ENCODE measurements at regions not wholly inside any gene's neighbourhood (a gene's known extent, or its start where the extent isn't known, plus 50 kb on each side); places are given as distances from the start of the nearest gene placed in this dataset.

- no peak overlapping the region for H3K27ac ChIP-seq
- no peak overlapping the region for H3K9ac ChIP-seq (ENCODE audit: insufficient read length)
- DNase-seq (ENCODE audit: low read depth, low spot score) = no peak
- no peaks in the 10 kb centered on the region for H3K36me3 ChIP-seq (ENCODE audit: insufficient read depth, low read length)
- TF ChIP-seq POLR2AphosphoS5 (IDR thresholded peaks at IDR 0.05; ENCODE audit: borderline replicate concordance, low read depth, low read length) = no peak
- no peak for TF ChIP-seq EZH2 (IDR thresholded peaks at IDR 0.05)
- no peak for TF ChIP-seq FOXP2 (optimal IDR thresholded peaks at IDR 0.05; ENCODE audit: control extremely low read depth, extremely low read length, insufficient read depth)
- H3K9me3 ChIP-seq (ENCODE audit: low read depth, low read length) = no peaks in the 10 kb centered on the region
- no peak overlapping the region for H3K4me3 ChIP-seq
Observed at GRCh38 chrX:20394451-20394850, 127.7 kb upstream of the RPS6KA3 start.

GRCh38 chrX:20393944-20394343 is 127.2 kb upstream of the RPS6KA3 start:
- TF ChIP-seq EZH2 (IDR thresholded peaks at IDR 0.05) (no peak), FOXP2 (optimal IDR thresholded peaks at IDR 0.05; ENCODE audit: control extremely low read depth, extremely low read length, insufficient read depth) (no peak), POLR2AphosphoS5 (IDR thresholded peaks at IDR 0.05; ENCODE audit: borderline replicate concordance, low read depth, low read length) (no peak)
- no peak overlapping the region for H3K27ac ChIP-seq

GRCh38 chrX:20388594-20388993 is 121.9 kb upstream of the RPS6KA3 start:
- no peak for DNase-seq (ENCODE audit: low read depth, low spot score)
- no peaks in the 10 kb centered on the region for H3K36me3 ChIP-seq (ENCODE audit: insufficient read depth, low read length)
- H3K4me3 ChIP-seq = no peak overlapping the region
- H3K27ac ChIP-seq = no peak overlapping the region
- no peaks in the 10 kb centered on the region for H3K9me3 ChIP-seq (ENCODE audit: low read depth, low read length)
- TF ChIP-seq EZH2 (IDR thresholded peaks at IDR 0.05) = no peak
- no peak for TF ChIP-seq POLR2AphosphoS5 (IDR thresholded peaks at IDR 0.05; ENCODE audit: borderline replicate concordance, low read depth, low read length)
- TF ChIP-seq FOXP2 (optimal IDR thresholded peaks at IDR 0.05; ENCODE audit: control extremely low read depth, extremely low read length, insufficient read depth) = no peak
- H3K9ac ChIP-seq (ENCODE audit: insufficient read length) = no peak overlapping the region

More at GRCh38 chrX:20393944-20394343, 127.2 kb upstream of the RPS6KA3 start:
- no peaks in the 10 kb centered on the region for H3K9me3 ChIP-seq (ENCODE audit: low read depth, low read length)
- no peak overlapping the region for H3K4me3 ChIP-seq
- no peak overlapping the region for H3K9ac ChIP-seq (ENCODE audit: insufficient read length)
- H3K36me3 ChIP-seq (ENCODE audit: insufficient read depth, low read length) = no peaks in the 10 kb centered on the region
- no peak for DNase-seq (ENCODE audit: low read depth, low spot score)

GRCh38 chrX:20383477-20383876 is 116.8 kb upstream of the RPS6KA3 start:
- no peak overlapping the region for H3K4me3 ChIP-seq
- no peak for DNase-seq (ENCODE audit: low read depth, low spot score)
- no peak overlapping the region for H3K27ac ChIP-seq
- H3K9me3 ChIP-seq (ENCODE audit: low read depth, low read length) = no peaks in the 10 kb centered on the region
- no peak overlapping the region for H3K9ac ChIP-seq (ENCODE audit: insufficient read length)
- TF ChIP-seq FOXP2 (optimal IDR thresholded peaks at IDR 0.05; ENCODE audit: control extremely low read depth, extremely low read length, insufficient read depth) (no peak), POLR2AphosphoS5 (IDR thresholded peaks at IDR 0.05; ENCODE audit: borderline replicate concordance, low read depth, low read length) (no peak), EZH2 (IDR thresholded peaks at IDR 0.05) (no peak)
- H3K36me3 ChIP-seq (ENCODE audit: insufficient read depth, low read length) = no peaks in the 10 kb centered on the region

- Histone ChIP-seq H3K9ac (ENCODE audit: insufficient read length) (no peak overlapping the region), H3K9me3 (ENCODE audit: low read depth, low read length) (no peaks in the 10 kb centered on the region), H3K27ac (no peak overlapping the region), H3K4me3 (no peak overlapping the region), H3K36me3 (ENCODE audit: insufficient read depth, low read length) (no peaks in the 10 kb centered on the region)
- no peak for TF ChIP-seq POLR2AphosphoS5 (IDR thresholded peaks at IDR 0.05; ENCODE audit: borderline replicate concordance, low read depth, low read length)
- no peak for TF ChIP-seq EZH2 (IDR thresholded peaks at IDR 0.05)
- no peak for TF ChIP-seq FOXP2 (optimal IDR thresholded peaks at IDR 0.05; ENCODE audit: control extremely low read depth, extremely low read length, insufficient read depth)
- no peak for DNase-seq (ENCODE audit: low read depth, low spot score)
Observed at GRCh38 chrX:20382518-20383297, 116.0 kb upstream of the RPS6KA3 start.

GRCh38 chrX:20382082-20382481 is 115.4 kb upstream of the RPS6KA3 start:
- TF ChIP-seq FOXP2 (optimal IDR thresholded peaks at IDR 0.05; ENCODE audit: control extremely low read depth, extremely low read length, insufficient read depth) (no peak), EZH2 (IDR thresholded peaks at IDR 0.05) (no peak), POLR2AphosphoS5 (IDR thresholded peaks at IDR 0.05; ENCODE audit: borderline replicate concordance, low read depth, low read length) (no peak)
- H3K27ac ChIP-seq = no peak overlapping the region

GRCh38 chrX:20378233-20378920 is 111.7 kb upstream of the RPS6KA3 start:
- no peaks in the 10 kb centered on the region for H3K36me3 ChIP-seq (ENCODE audit: insufficient read depth, low read length)
- no peaks in the 10 kb centered on the region for H3K9me3 ChIP-seq (ENCODE audit: low read depth, low read length)
- H3K27ac ChIP-seq = no peak overlapping the region
- TF ChIP-seq POLR2AphosphoS5 (IDR thresholded peaks at IDR 0.05; ENCODE audit: borderline replicate concordance, low read depth, low read length) (no peak), EZH2 (IDR thresholded peaks at IDR 0.05) (no peak), FOXP2 (optimal IDR thresholded peaks at IDR 0.05; ENCODE audit: control extremely low read depth, extremely low read length, insufficient read depth) (no peak)
- no peak overlapping the region for H3K9ac ChIP-seq (ENCODE audit: insufficient read length)
- no peak for DNase-seq (ENCODE audit: low read depth, low spot score)
- no peak overlapping the region for H3K4me3 ChIP-seq

More at GRCh38 chrX:20382082-20382481, 115.4 kb upstream of the RPS6KA3 start:
- Histone ChIP-seq H3K36me3 (ENCODE audit: insufficient read depth, low read length) (no peaks in the 10 kb centered on the region), H3K9me3 (ENCODE audit: low read depth, low read length) (no peaks in the 10 kb centered on the region), H3K4me3 (no peak overlapping the region), H3K9ac (ENCODE audit: insufficient read length) (no peak overlapping the region)
- no peak for DNase-seq (ENCODE audit: low read depth, low spot score)

GRCh38 chrX:20374900-20375438 is 108.3 kb upstream of the RPS6KA3 start:
- TF ChIP-seq EZH2 (IDR thresholded peaks at IDR 0.05) = no peak
- TF ChIP-seq FOXP2 (optimal IDR thresholded peaks at IDR 0.05; ENCODE audit: control extremely low read depth, extremely low read length, insufficient read depth) = no peak
- TF ChIP-seq POLR2AphosphoS5 (IDR thresholded peaks at IDR 0.05; ENCODE audit: borderline replicate concordance, low read depth, low read length) = no peak
- Histone ChIP-seq H3K27ac (no peak overlapping the region), H3K9me3 (ENCODE audit: low read depth, low read length) (no peaks in the 10 kb centered on the region), H3K36me3 (ENCODE audit: insufficient read depth, low read length) (no peaks in the 10 kb centered on the region), H3K9ac (ENCODE audit: insufficient read length) (no peak overlapping the region), H3K4me3 (no peak overlapping the region)
- DNase-seq (ENCODE audit: low read depth, low spot score) = no peak

Data from SK-N-MC (cell line).